WTC11 (cell line): ENCODE measurements at regions not wholly inside any gene's neighbourhood (a gene's known extent, or its start where the extent isn't known, plus 50 kb on each side); places are given as distances from the start of the nearest gene placed in this dataset.

ENCODE experiments used
- ATAC-seq: fragments of 200-7000 bp; cut with Tn5 transposase; 2 replicates; pipeline ENCODE4 v1.10.0; 2021; ENCODE audit warnings: mild to moderate bottlenecking, moderate library complexity
- CTCF ChIA-PET: fragments of 300-600 bp; sonication (Branson Sonifier 250); formaldehyde crosslinking; loops from one replicate; lab custom pipeline; 2021; ENCODE audit warnings: antibody characterized with exemption; lab: Charles Lee
- POLR2A ChIA-PET: fragments of 350-600 bp; sonication (Branson Sonifier 250); formaldehyde crosslinking; loops from one replicate; lab custom pipeline; 2021; ENCODE audit warnings: antibody characterized with exemption; lab: Charles Lee
- DNase-seq: peaks from one replicate; pipeline ENCODE4 v3.0.0; 2021; ENCODE audit warnings: low spot score
- H3K27ac Mint-ChIP-seq: 2 replicates; pipeline ENCODE4 v1.8.0; 2021; ENCODE audit warnings: mixed read lengths
- H3K27me3 Mint-ChIP-seq: 2 replicates; pipeline ENCODE4 v1.8.0; 2021; ENCODE audit warnings: low read depth, mild to moderate bottlenecking, moderate library complexity, mixed read lengths
- H3K36me3 Mint-ChIP-seq: 2 replicates; pipeline ENCODE4 v1.8.0; 2021; ENCODE audit warnings: mixed read lengths
- H3K4me1 Mint-ChIP-seq: 2 replicates; pipeline ENCODE4 v1.8.0; 2022; ENCODE audit warnings: mixed read lengths
- H3K4me3 Mint-ChIP-seq: 2 replicates; pipeline ENCODE4 v1.8.0; 2021; ENCODE audit warnings: mild to moderate bottlenecking, moderate library complexity, mixed read lengths
- H3K9me3 Mint-ChIP-seq: 2 replicates; pipeline ENCODE4 v1.8.0; 2021; ENCODE audit warnings: mixed read lengths
- FOXP1 ChIP-seq: sonication (generic); formaldehyde crosslinking; IDR thresholded peaks from 2 replicates; pipeline ENCODE4 v1.8.0; 2022; ENCODE audit warnings: missing genetic modification reagents, mild to moderate bottlenecking, moderate library complexity, borderline replicate concordance
- NR2C2 ChIP-seq: sonication (generic); formaldehyde crosslinking; IDR thresholded peaks from 2 replicates; pipeline ENCODE4 v1.8.0; 2022; ENCODE audit warnings: mild to moderate bottlenecking, missing genetic modification reagents
- RELA ChIP-seq: sonication (generic); formaldehyde crosslinking; IDR thresholded peaks from 2 replicates; pipeline ENCODE4 v1.8.1; 2022; ENCODE audit warnings: missing genetic modification reagents, mild to moderate bottlenecking, borderline replicate concordance
- ZNF396 ChIP-seq: fragments of 250-450 bp; sonication (Bioruptor Pico); IDR thresholded peaks from 2 replicates; pipeline ENCODE4 v1.8.0; 2021; ENCODE audit warnings: mild to moderate bottlenecking, moderate library complexity, borderline replicate concordance
- TF ChIP-seq, protein P1 (sequence below): sonication (generic); formaldehyde crosslinking; IDR thresholded peaks from 2 replicates; pipeline ENCODE4 v1.8.0; 2023; ENCODE audit warnings: mild to moderate bottlenecking, missing genetic modification reagents
- TF ChIP-seq, protein P2 (sequence below): sonication (generic); formaldehyde crosslinking; IDR thresholded peaks from 2 replicates; pipeline ENCODE4 v1.8.0; 2022; ENCODE audit warnings: mild to moderate bottlenecking, missing genetic modification reagents
- TF ChIP-seq, protein P3 (sequence below): fragments of 200-600 bp; IDR thresholded peaks from 2 replicates; pipeline ENCODE4 v1.8.0; 2022; ENCODE audit warnings: antibody characterized with exemption
- TF ChIP-seq, protein P4 (sequence below): sonication (generic); formaldehyde crosslinking; IDR thresholded peaks from 2 replicates; pipeline ENCODE4 v1.8.1; 2022; ENCODE audit warnings: missing genetic modification reagents, borderline replicate concordance
- TF ChIP-seq, protein P5 (sequence below): sonication (generic); formaldehyde crosslinking; conservative IDR thresholded peaks from 2 replicates; pipeline ENCODE4 v1.8.1; 2022; ENCODE audit warnings: mild to moderate bottlenecking, missing genetic modification reagents
- TF ChIP-seq, protein P6 (sequence below): fragments of 250-450 bp; sonication (Bioruptor Pico); IDR thresholded peaks from 2 replicates; pipeline ENCODE4 v1.9.0; 2021; ENCODE audit warnings: mild to moderate bottlenecking
- TF ChIP-seq, protein P7 (sequence below): sonication (generic); formaldehyde crosslinking; IDR thresholded peaks from 2 replicates; pipeline ENCODE4 v1.8.1; 2023; ENCODE audit warnings: mild to moderate bottlenecking, missing genetic modification reagents, borderline replicate concordance
- TF ChIP-seq, protein P8 (sequence below): sonication (generic); formaldehyde crosslinking; IDR thresholded peaks from 2 replicates; pipeline ENCODE4 v1.8.1; 2022; ENCODE audit warnings: mild to moderate bottlenecking, moderate library complexity, missing genetic modification reagents
- TF ChIP-seq, protein P9 (sequence below): fragments of 250-450 bp; sonication (Bioruptor Pico); IDR thresholded peaks from 2 replicates; pipeline ENCODE4 v1.8.0; 2021; ENCODE audit warnings: mild to moderate bottlenecking
- TF ChIP-seq, protein P10 (sequence below): sonication (generic); formaldehyde crosslinking; IDR thresholded peaks from 2 replicates; pipeline ENCODE4 v1.8.1; 2023; ENCODE audit warnings: mild to moderate bottlenecking, missing genetic modification reagents, moderate library complexity

DNA sequence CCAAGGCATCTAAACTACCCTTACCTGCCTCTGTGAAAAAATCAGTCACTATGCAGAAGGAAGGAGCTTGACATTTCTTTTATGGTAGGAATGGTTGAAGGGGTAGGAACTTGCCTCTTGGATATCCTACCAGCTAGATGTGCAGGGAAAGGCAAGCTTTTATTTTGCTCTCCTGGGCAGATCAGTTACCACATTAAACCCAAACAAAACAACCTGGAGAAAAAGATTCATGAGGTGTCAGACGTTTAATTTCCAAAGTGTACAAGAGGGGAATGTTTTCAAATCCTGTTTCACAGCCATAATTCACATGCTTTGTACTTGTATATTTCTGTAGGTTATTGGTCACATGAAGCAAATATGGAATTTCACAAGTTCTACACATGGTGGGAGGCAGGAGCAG is 67.0 kb upstream of the IFNG-AS1 start:
- TF ChIP-seq, protein P1, sequence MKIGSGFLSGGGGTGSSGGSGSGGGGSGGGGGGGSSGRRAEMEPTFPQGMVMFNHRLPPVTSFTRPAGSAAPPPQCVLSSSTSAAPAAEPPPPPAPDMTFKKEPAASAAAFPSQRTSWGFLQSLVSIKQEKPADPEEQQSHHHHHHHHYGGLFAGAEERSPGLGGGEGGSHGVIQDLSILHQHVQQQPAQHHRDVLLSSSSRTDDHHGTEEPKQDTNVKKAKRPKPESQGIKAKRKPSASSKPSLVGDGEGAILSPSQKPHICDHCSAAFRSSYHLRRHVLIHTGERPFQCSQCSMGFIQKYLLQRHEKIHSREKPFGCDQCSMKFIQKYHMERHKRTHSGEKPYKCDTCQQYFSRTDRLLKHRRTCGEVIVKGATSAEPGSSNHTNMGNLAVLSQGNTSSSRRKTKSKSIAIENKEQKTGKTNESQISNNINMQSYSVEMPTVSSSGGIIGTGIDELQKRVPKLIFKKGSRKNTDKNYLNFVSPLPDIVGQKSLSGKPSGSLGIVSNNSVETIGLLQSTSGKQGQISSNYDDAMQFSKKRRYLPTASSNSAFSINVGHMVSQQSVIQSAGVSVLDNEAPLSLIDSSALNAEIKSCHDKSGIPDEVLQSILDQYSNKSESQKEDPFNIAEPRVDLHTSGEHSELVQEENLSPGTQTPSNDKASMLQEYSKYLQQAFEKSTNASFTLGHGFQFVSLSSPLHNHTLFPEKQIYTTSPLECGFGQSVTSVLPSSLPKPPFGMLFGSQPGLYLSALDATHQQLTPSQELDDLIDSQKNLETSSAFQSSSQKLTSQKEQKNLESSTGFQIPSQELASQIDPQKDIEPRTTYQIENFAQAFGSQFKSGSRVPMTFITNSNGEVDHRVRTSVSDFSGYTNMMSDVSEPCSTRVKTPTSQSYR = no peak
- Mint-ChIP-seq H3K9me3 (no peaks in the 10 kb centered on the region), H3K4me1 (peaks cover 28% of the 10 kb centered on the region), H3K27me3 (no peaks in the 10 kb centered on the region), H3K4me3 (no peak overlapping the region), H3K27ac (no peak overlapping the region), H3K36me3 (no peaks in the 10 kb centered on the region)
- no peak for DNase-seq
- POLR2A ChIA-PET = no interaction called here
- ATAC-seq = no peak
- CTCF ChIA-PET = interaction anchor here (1.2 to 3.0 kb wide), 2 partner anchors 21 to 566 kb away, joined by 3 to 15 read pairs; no protein-coding TSS in a partner anchor

DNA sequence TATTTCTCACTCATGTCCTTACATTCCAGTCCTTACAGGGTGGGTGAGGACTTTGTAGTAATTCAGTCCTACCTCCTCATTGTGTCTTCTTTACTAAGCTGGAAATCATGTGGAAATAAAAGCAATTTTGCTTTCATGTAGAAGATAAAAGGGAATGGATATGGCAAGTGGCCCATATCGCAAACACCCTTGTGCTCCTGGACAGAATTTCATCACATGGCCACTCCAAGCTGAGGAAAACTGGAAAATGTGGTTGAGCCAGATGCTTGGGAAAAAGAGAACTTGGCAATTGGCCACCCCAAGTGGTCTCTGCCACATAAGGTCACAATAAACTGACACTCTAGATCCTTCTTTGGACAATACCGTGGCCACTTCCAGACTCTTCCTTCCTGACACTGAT is 64.2 kb upstream of the IFNG-AS1 start:
- POLR2A ChIA-PET = no interaction called here
- peaks cover 21% of the 10 kb centered on the region for H3K4me1 Mint-ChIP-seq
- H3K27me3 Mint-ChIP-seq = no peaks in the 10 kb centered on the region; the same call in 1 of the 2 replicates
- CTCF ChIA-PET = interaction anchor here (0.8 kb wide), 1 partner anchor 18 kb away, joined by 3 read pairs; no protein-coding TSS in a partner anchor
- no peak overlapping the region for H3K27ac Mint-ChIP-seq
- H3K4me3 Mint-ChIP-seq = no peak overlapping the region
- no peaks in the 10 kb centered on the region for H3K36me3 Mint-ChIP-seq
- H3K9me3 Mint-ChIP-seq = no peaks in the 10 kb centered on the region
- no peak for DNase-seq
- no peak for ATAC-seq
- TF ChIP-seq, protein P2, sequence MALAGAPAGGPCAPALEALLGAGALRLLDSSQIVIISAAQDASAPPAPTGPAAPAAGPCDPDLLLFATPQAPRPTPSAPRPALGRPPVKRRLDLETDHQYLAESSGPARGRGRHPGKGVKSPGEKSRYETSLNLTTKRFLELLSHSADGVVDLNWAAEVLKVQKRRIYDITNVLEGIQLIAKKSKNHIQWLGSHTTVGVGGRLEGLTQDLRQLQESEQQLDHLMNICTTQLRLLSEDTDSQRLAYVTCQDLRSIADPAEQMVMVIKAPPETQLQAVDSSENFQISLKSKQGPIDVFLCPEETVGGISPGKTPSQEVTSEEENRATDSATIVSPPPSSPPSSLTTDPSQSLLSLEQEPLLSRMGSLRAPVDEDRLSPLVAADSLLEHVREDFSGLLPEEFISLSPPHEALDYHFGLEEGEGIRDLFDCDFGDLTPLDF (CRISPR knock-in tag) = no peak
- TF ChIP-seq NR2C2 (CRISPR knock-in tag) (no peak), ZNF396 (CRISPR knock-in tag) (no peak), FOXP1 (CRISPR knock-in tag) (no peak), RELA (CRISPR knock-in tag) (no peak)
- TF ChIP-seq, protein P3, sequence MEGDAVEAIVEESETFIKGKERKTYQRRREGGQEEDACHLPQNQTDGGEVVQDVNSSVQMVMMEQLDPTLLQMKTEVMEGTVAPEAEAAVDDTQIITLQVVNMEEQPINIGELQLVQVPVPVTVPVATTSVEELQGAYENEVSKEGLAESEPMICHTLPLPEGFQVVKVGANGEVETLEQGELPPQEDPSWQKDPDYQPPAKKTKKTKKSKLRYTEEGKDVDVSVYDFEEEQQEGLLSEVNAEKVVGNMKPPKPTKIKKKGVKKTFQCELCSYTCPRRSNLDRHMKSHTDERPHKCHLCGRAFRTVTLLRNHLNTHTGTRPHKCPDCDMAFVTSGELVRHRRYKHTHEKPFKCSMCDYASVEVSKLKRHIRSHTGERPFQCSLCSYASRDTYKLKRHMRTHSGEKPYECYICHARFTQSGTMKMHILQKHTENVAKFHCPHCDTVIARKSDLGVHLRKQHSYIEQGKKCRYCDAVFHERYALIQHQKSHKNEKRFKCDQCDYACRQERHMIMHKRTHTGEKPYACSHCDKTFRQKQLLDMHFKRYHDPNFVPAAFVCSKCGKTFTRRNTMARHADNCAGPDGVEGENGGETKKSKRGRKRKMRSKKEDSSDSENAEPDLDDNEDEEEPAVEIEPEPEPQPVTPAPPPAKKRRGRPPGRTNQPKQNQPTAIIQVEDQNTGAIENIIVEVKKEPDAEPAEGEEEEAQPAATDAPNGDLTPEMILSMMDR = no peak
- TF ChIP-seq, protein P4, sequence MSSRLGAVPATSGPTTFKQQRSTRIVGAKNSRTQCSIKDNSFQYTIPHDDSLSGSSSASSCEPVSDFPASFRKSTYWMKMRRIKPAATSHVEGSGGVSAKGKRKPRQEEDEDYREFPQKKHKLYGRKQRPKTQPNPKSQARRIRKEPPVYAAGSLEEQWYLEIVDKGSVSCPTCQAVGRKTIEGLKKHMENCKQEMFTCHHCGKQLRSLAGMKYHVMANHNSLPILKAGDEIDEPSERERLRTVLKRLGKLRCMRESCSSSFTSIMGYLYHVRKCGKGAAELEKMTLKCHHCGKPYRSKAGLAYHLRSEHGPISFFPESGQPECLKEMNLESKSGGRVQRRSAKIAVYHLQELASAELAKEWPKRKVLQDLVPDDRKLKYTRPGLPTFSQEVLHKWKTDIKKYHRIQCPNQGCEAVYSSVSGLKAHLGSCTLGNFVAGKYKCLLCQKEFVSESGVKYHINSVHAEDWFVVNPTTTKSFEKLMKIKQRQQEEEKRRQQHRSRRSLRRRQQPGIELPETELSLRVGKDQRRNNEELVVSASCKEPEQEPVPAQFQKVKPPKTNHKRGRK (CRISPR knock-in tag) = no peak
- TF ChIP-seq, protein P5, sequence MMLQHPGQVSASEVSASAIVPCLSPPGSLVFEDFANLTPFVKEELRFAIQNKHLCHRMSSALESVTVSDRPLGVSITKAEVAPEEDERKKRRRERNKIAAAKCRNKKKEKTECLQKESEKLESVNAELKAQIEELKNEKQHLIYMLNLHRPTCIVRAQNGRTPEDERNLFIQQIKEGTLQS = no peak
- TF ChIP-seq, protein P6, sequence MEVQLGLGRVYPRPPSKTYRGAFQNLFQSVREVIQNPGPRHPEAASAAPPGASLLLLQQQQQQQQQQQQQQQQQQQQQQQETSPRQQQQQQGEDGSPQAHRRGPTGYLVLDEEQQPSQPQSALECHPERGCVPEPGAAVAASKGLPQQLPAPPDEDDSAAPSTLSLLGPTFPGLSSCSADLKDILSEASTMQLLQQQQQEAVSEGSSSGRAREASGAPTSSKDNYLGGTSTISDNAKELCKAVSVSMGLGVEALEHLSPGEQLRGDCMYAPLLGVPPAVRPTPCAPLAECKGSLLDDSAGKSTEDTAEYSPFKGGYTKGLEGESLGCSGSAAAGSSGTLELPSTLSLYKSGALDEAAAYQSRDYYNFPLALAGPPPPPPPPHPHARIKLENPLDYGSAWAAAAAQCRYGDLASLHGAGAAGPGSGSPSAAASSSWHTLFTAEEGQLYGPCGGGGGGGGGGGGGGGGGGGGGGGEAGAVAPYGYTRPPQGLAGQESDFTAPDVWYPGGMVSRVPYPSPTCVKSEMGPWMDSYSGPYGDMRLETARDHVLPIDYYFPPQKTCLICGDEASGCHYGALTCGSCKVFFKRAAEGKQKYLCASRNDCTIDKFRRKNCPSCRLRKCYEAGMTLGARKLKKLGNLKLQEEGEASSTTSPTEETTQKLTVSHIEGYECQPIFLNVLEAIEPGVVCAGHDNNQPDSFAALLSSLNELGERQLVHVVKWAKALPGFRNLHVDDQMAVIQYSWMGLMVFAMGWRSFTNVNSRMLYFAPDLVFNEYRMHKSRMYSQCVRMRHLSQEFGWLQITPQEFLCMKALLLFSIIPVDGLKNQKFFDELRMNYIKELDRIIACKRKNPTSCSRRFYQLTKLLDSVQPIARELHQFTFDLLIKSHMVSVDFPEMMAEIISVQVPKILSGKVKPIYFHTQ (CRISPR knock-in tag) = no peak
- TF ChIP-seq, protein P7, sequence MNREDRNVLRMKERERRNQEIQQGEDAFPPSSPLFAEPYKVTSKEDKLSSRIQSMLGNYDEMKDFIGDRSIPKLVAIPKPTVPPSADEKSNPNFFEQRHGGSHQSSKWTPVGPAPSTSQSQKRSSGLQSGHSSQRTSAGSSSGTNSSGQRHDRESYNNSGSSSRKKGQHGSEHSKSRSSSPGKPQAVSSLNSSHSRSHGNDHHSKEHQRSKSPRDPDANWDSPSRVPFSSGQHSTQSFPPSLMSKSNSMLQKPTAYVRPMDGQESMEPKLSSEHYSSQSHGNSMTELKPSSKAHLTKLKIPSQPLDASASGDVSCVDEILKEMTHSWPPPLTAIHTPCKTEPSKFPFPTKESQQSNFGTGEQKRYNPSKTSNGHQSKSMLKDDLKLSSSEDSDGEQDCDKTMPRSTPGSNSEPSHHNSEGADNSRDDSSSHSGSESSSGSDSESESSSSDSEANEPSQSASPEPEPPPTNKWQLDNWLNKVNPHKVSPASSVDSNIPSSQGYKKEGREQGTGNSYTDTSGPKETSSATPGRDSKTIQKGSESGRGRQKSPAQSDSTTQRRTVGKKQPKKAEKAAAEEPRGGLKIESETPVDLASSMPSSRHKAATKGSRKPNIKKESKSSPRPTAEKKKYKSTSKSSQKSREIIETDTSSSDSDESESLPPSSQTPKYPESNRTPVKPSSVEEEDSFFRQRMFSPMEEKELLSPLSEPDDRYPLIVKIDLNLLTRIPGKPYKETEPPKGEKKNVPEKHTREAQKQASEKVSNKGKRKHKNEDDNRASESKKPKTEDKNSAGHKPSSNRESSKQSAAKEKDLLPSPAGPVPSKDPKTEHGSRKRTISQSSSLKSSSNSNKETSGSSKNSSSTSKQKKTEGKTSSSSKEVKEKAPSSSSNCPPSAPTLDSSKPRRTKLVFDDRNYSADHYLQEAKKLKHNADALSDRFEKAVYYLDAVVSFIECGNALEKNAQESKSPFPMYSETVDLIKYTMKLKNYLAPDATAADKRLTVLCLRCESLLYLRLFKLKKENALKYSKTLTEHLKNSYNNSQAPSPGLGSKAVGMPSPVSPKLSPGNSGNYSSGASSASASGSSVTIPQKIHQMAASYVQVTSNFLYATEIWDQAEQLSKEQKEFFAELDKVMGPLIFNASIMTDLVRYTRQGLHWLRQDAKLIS (CRISPR knock-in tag) = no peak
- TF ChIP-seq, protein P8, sequence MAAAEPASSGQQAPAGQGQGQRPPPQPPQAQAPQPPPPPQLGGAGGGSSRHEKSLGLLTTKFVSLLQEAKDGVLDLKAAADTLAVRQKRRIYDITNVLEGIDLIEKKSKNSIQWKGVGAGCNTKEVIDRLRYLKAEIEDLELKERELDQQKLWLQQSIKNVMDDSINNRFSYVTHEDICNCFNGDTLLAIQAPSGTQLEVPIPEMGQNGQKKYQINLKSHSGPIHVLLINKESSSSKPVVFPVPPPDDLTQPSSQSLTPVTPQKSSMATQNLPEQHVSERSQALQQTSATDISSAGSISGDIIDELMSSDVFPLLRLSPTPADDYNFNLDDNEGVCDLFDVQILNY (CRISPR knock-in tag) = no peak
- TF ChIP-seq, protein P9, sequence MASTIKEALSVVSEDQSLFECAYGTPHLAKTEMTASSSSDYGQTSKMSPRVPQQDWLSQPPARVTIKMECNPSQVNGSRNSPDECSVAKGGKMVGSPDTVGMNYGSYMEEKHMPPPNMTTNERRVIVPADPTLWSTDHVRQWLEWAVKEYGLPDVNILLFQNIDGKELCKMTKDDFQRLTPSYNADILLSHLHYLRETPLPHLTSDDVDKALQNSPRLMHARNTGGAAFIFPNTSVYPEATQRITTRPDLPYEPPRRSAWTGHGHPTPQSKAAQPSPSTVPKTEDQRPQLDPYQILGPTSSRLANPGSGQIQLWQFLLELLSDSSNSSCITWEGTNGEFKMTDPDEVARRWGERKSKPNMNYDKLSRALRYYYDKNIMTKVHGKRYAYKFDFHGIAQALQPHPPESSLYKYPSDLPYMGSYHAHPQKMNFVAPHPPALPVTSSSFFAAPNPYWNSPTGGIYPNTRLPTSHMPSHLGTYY (CRISPR knock-in tag) = no peak
- TF ChIP-seq, protein P10, sequence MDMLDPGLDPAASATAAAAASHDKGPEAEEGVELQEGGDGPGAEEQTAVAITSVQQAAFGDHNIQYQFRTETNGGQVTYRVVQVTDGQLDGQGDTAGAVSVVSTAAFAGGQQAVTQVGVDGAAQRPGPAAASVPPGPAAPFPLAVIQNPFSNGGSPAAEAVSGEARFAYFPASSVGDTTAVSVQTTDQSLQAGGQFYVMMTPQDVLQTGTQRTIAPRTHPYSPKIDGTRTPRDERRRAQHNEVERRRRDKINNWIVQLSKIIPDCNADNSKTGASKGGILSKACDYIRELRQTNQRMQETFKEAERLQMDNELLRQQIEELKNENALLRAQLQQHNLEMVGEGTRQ = no peak
